A549 (cell line): ENCODE measurements at regions not wholly inside any gene's neighbourhood (a gene's known extent, or its start where the extent isn't known, plus 50 kb on each side); places are given as distances from the start of the nearest gene placed in this dataset.

Source experiments
- ATAC-seq, 2 experiments: fragments of 200-7000 bp in 1 of 2; fragments of >200 bp in 1 of 2; cut with Nextera tagmentation in 1 of 2; cut with Tn5 transposase in 1 of 2; 3 replicates each; pipeline versions ENCODE4 v1.8.0 to v1.9.1; 2018 to 2020; ENCODE audit warnings: mild to moderate bottlenecking in 1 of 2, moderate library complexity in 1 of 2
- CTCF ChIA-PET: fragments of 300-600 bp; sonication (Branson Sonifier 250); formaldehyde crosslinking; extraction: SDS; loops from one replicate; lab custom pipeline; 2021; ENCODE audit warnings: antibody characterized with exemption, inconsistent platforms; lab: Yijun Ruan, JAX
- POLR2A ChIA-PET: fragments of 350-600 bp; formaldehyde crosslinking; extraction: SDS; loops from one replicate; lab custom pipeline; 2021; ENCODE audit warnings: antibody characterized with exemption, inconsistent platforms; lab: Yijun Ruan, JAX
- DNase-seq, 2 experiments: peaks; one replicate each; pipeline versions ENCODE4 v3.0.0 to v3.0.0-alpha.2; 2011 to 2016; ENCODE audit warnings: low read depth in 1 of 2, low spot score in 1 of 2
- FAIRE-seq: peaks from 2 replicates; lab custom pipeline; 2011; peaks lifted over from hg19 to GRCh38; lab: Jason Lieb, UNC
- H3K27ac ChIP-seq, 2 experiments: fragments of >200 bp; sonication (Bioruptor Twin); formaldehyde crosslinking; 3 replicates each; pipeline ENCODE4 v1.5.1; 2016 to 2017
- H3K4me1 ChIP-seq: fragments of >200 bp; sonication (Bioruptor Twin); formaldehyde crosslinking; 3 replicates; pipeline ENCODE4 v1.6.1; 2016
- H3K4me2 ChIP-seq: fragments of >200 bp; sonication (Bioruptor Twin); formaldehyde crosslinking; 3 replicates; pipeline ENCODE4 v1.6.1; 2016
- H3K4me3 ChIP-seq: fragments of >200 bp; sonication (Bioruptor Twin); formaldehyde crosslinking; 3 replicates; pipeline ENCODE4 v1.5.1; 2016
- H3K9me3 ChIP-seq: fragments of >200 bp; sonication (Bioruptor Twin); formaldehyde crosslinking; 3 replicates; pipeline ENCODE4 v1.6.1; 2016
- BHLHE40 ChIP-seq: IDR thresholded peaks from 2 replicates; pipeline ENCODE4 v1.6.1; 2012; ENCODE audit warnings: low read depth, low read length, inconsistent platforms
- CBX8 ChIP-seq: fragments of 200-600 bp; sonication (generic); IDR thresholded peaks from 2 replicates; pipeline ENCODE4 v1.6.1; 2016
- CHD2 ChIP-seq: fragments of 150-350 bp; IDR thresholded peaks from 2 replicates; pipeline ENCODE4 v1.6.1; 2014; ENCODE audit warnings: low read length; ENCODE audit not compliant: partially characterized antibody
- CTCF ChIP-seq: fragments of >200 bp; sonication (Bioruptor Twin); formaldehyde crosslinking; IDR thresholded peaks from 3 replicates; pipeline ENCODE4 v1.5.1; 2016
- EHF ChIP-seq: fragments of 250-450 bp; sonication (Bioruptor Pico); IDR thresholded peaks from 2 replicates; pipeline ENCODE4 v1.5.0; 2020; ENCODE audit warnings: mild to moderate bottlenecking
- EHMT2 ChIP-seq: fragments of 200-600 bp; sonication (generic); IDR thresholded peaks from 2 replicates; pipeline ENCODE4 v1.6.1; 2016; ENCODE audit warnings: antibody characterized with exemption, low read depth, mild to moderate bottlenecking, moderate library complexity
- EP300 ChIP-seq, 2 experiments: fragments of >200 bp; sonication (Bioruptor Twin); formaldehyde crosslinking; IDR thresholded peaks; 2 replicates in 1 of 2; 3 replicates in 1 of 2; pipeline ENCODE4 v1.6.1; 2016 to 2017
- ESRRA ChIP-seq: fragments of 150-350 bp; IDR thresholded peaks from 2 replicates; pipeline ENCODE4 v1.6.1; 2014; ENCODE audit warnings: mild to moderate bottlenecking, low read length, borderline replicate concordance
- FOSB ChIP-seq: fragments of 250-450 bp; sonication (Bioruptor Pico); IDR thresholded peaks from 2 replicates; pipeline ENCODE4 v1.5.0; 2020; ENCODE audit warnings: mild to moderate bottlenecking, moderate library complexity
- FOXS1 ChIP-seq: fragments of 250-450 bp; sonication (Bioruptor Pico); IDR thresholded peaks from 2 replicates; pipeline ENCODE4 v1.5.0; 2020; ENCODE audit warnings: mild to moderate bottlenecking, moderate library complexity
- HEYL ChIP-seq: fragments of 250-450 bp; sonication (Bioruptor Pico); IDR thresholded peaks from 2 replicates; pipeline ENCODE4 v1.8.0; 2021; ENCODE audit warnings: mild to moderate bottlenecking, moderate library complexity
- HOXB13 ChIP-seq: fragments of 250-450 bp; sonication (Bioruptor Pico); IDR thresholded peaks from 2 replicates; pipeline ENCODE4 v1.5.0; 2020; ENCODE audit warnings: low read depth, mild to moderate bottlenecking, moderate library complexity
- JUNB ChIP-seq: fragments of >200 bp; sonication (Bioruptor Twin); formaldehyde crosslinking; IDR thresholded peaks from 2 replicates; pipeline ENCODE4 v1.6.1; 2016
- KDM1A ChIP-seq: fragments of 200-600 bp; sonication (generic); IDR thresholded peaks from 2 replicates; pipeline ENCODE4 v1.6.1; 2016; ENCODE audit warnings: low read depth, mild to moderate bottlenecking
- KDM5A ChIP-seq: fragments of 200-600 bp; sonication (generic); IDR thresholded peaks from 2 replicates; pipeline ENCODE4 v1.6.1; 2016; ENCODE audit warnings: antibody characterized with exemption, mild to moderate bottlenecking
- MAFK ChIP-seq: fragments of 450-650 bp; IDR thresholded peaks from 2 replicates; pipeline ENCODE4 v1.6.1; 2014; ENCODE audit not compliant: partially characterized antibody
- MYC ChIP-seq: IDR thresholded peaks from 2 replicates; pipeline ENCODE4 v1.6.1; 2012; ENCODE audit warnings: mild to moderate bottlenecking, inconsistent platforms, low read length, improper control_type of control experiment, borderline replicate concordance
- NPAS2 ChIP-seq: fragments of 250-450 bp; sonication (Bioruptor Pico); IDR thresholded peaks from 2 replicates; pipeline ENCODE4 v1.8.0; 2022; ENCODE audit warnings: mild to moderate bottlenecking, moderate library complexity, borderline replicate concordance
- NR3C1 ChIP-seq: fragments of >200 bp; sonication (Bioruptor Twin); formaldehyde crosslinking; IDR thresholded peaks from 3 replicates; pipeline ENCODE4 v1.6.1; 2017
- PBX3 ChIP-seq: IDR thresholded peaks from 2 replicates; pipeline ENCODE4 v1.6.1; 2012
- RFX5 ChIP-seq: fragments of 450-650 bp; IDR thresholded peaks from 2 replicates; pipeline ENCODE4 v1.7.1; 2014; ENCODE audit warnings: antibody characterized with exemption, mild to moderate bottlenecking, moderate library complexity
- RNF2 ChIP-seq: fragments of 200-600 bp; sonication (generic); IDR thresholded peaks from 2 replicates; pipeline ENCODE4 v1.6.1; 2016; ENCODE audit warnings: low read depth, mild to moderate bottlenecking, antibody characterized with exemption, moderate library complexity, borderline replicate concordance
- SMC3 ChIP-seq: fragments of >200 bp; sonication (Bioruptor Twin); formaldehyde crosslinking; IDR thresholded peaks from 3 replicates; pipeline ENCODE4 v1.6.1; 2018; ENCODE audit warnings: inconsistent platforms
- TFCP2L1 ChIP-seq: fragments of 250-450 bp; sonication (Bioruptor Pico); IDR thresholded peaks from 2 replicates; pipeline ENCODE4 v1.5.0; 2021; ENCODE audit warnings: mild to moderate bottlenecking
- ZNF302 ChIP-seq: fragments of 250-450 bp; sonication (Bioruptor Pico); IDR thresholded peaks from 2 replicates; pipeline ENCODE4 v1.9.0; 2021; ENCODE audit warnings: inconsistent platforms, mild to moderate bottlenecking, moderate library complexity
- WGBS: methylation state at CpG from one replicate; pipeline ENCODE4 v1.1.6; 2017; ENCODE audit errors: missing lambda C conversion rate; 5-methylcytosine and 5-hydroxymethylcytosine counted together
- TF ChIP-seq, protein P1 (sequence below): fragments of 200-600 bp; sonication (generic); IDR thresholded peaks from 2 replicates; pipeline ENCODE4 v1.6.1; 2016; ENCODE audit warnings: antibody characterized with exemption, mild to moderate bottlenecking, moderate library complexity
- TF ChIP-seq, protein P2 (sequence below): fragments of 250-450 bp; sonication (Bioruptor Pico); IDR thresholded peaks from 2 replicates; pipeline ENCODE4 v1.5.0; 2020; ENCODE audit warnings: low read depth, mild to moderate bottlenecking, moderate library complexity

- H3K4me3 ChIP-seq: no peak overlapping the region
- no peaks in the 10 kb centered on the region for H3K9me3 ChIP-seq
- no peak for DNase-seq
- no peak overlapping the region for H3K27ac ChIP-seq
- CTCF ChIA-PET: no interaction called here
- TF ChIP-seq TFCP2L1 (CRISPR knock-in tag): no peak
- no peak for TF ChIP-seq EHF (CRISPR knock-in tag)
- no peak for TF ChIP-seq CHD2
- TF ChIP-seq PBX3: no peak
- no peak for TF ChIP-seq ESRRA
- TF ChIP-seq JUNB: no peak
- no peak for TF ChIP-seq CBX8
- TF ChIP-seq EHMT2: no peak
- no peak for TF ChIP-seq FOXS1 (CRISPR knock-in tag)
- TF ChIP-seq, protein P1, sequence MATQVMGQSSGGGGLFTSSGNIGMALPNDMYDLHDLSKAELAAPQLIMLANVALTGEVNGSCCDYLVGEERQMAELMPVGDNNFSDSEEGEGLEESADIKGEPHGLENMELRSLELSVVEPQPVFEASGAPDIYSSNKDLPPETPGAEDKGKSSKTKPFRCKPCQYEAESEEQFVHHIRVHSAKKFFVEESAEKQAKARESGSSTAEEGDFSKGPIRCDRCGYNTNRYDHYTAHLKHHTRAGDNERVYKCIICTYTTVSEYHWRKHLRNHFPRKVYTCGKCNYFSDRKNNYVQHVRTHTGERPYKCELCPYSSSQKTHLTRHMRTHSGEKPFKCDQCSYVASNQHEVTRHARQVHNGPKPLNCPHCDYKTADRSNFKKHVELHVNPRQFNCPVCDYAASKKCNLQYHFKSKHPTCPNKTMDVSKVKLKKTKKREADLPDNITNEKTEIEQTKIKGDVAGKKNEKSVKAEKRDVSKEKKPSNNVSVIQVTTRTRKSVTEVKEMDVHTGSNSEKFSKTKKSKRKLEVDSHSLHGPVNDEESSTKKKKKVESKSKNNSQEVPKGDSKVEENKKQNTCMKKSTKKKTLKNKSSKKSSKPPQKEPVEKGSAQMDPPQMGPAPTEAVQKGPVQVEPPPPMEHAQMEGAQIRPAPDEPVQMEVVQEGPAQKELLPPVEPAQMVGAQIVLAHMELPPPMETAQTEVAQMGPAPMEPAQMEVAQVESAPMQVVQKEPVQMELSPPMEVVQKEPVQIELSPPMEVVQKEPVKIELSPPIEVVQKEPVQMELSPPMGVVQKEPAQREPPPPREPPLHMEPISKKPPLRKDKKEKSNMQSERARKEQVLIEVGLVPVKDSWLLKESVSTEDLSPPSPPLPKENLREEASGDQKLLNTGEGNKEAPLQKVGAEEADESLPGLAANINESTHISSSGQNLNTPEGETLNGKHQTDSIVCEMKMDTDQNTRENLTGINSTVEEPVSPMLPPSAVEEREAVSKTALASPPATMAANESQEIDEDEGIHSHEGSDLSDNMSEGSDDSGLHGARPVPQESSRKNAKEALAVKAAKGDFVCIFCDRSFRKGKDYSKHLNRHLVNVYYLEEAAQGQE: no peak
- no peak for TF ChIP-seq RFX5
- TF ChIP-seq MAFK: no peak
- no peak for TF ChIP-seq FOSB (CRISPR knock-in tag)
- no peak for TF ChIP-seq MYC
- no peak for TF ChIP-seq HOXB13 (CRISPR knock-in tag)
- TF ChIP-seq CTCF: no peak
- no peak for TF ChIP-seq ZNF302 (CRISPR knock-in tag)
- TF ChIP-seq BHLHE40: no peak
- TF ChIP-seq NPAS2 (CRISPR knock-in tag): no peak
- no peak for TF ChIP-seq KDM5A
- no peak overlapping the region for H3K4me2 ChIP-seq
- WGBS: 67% methylated on average over 3 of the region's 3 CpGs
- no peaks in the 10 kb centered on the region for H3K4me1 ChIP-seq
- no peak for ATAC-seq
- no peak for FAIRE-seq
- POLR2A ChIA-PET: no interaction called here
These were observed 1113.2 kb downstream of the IGSF11 start for GRCh38 chr3:117921411-117921810.

DNA sequence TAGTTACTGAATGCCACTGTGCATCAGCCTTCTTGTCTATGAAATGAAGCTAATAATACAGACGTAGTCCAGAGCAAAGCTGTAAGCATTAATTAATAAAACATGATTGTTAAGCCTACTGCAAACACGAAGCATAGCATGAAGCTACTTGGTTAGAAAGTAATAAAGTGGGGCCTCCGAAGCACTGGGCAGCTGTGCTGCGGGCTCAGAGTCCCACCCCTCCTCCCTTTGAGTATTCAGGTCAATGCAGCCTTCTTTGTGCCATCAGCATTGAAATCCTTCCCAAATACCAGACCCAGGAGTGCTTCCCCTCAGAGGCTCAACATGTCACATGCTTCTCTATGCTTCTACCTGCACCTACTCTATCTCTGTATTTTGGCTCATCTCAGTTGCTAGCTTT, 1112.6 kb downstream of the IGSF11 start:
- Histone ChIP-seq H3K4me2 (no peak overlapping the region), H3K4me1 (no peaks in the 10 kb centered on the region), H3K4me3 (no peak overlapping the region), H3K27ac (no peak overlapping the region), H3K9me3 (no peaks in the 10 kb centered on the region)
- CTCF ChIA-PET: no interaction called here
- FAIRE-seq (no peak), DNase-seq (no peak), ATAC-seq (no peak)
- POLR2A ChIA-PET: no interaction called here
- WGBS: 50% methylated on average over 4 of the region's 4 CpGs
- no peak for TF ChIP-seq EP300 (IDR thresholded peaks at IDR 0.05)
- no peak for TF ChIP-seq EHF (CRISPR knock-in tag)
- TF ChIP-seq SMC3: no peak
- TF ChIP-seq KDM1A: no peak
- TF ChIP-seq RNF2: no peak
- TF ChIP-seq, protein P2, sequence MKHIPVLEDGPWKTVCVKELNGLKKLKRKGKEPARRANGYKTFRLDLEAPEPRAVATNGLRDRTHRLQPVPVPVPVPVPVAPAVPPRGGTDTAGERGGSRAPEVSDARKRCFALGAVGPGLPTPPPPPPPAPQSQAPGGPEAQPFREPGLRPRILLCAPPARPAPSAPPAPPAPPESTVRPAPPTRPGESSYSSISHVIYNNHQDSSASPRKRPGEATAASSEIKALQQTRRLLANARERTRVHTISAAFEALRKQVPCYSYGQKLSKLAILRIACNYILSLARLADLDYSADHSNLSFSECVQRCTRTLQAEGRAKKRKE (CRISPR knock-in tag): no peak
- no peak for TF ChIP-seq HEYL (CRISPR knock-in tag)
- TF ChIP-seq, protein P1: no peak
- no peak for TF ChIP-seq NR3C1
